Motor neuron (in vitro differentiated cells): ENCODE measurements at regions not wholly inside any gene's neighbourhood (a gene's known extent, or its start where the extent isn't known, plus 50 kb on each side); places are given as distances from the start of the nearest gene placed in this dataset.
A peak's percentile ranks its signal among the peaks of the same experiment; 100 is the strongest.
"Not testable (repeated sequence)": the region's sequence is repeated elsewhere in the genome, so short reads cannot be mapped to it uniquely, and the experiment has no call there.

Source experiments
- ATAC-seq, 8 experiments: fragments of 200-7000 bp; cut with Tn5 transposase; replicated peaks in 6 of 8; 2 replicates each; pipeline ENCODE4 v1.8.0; 2021; ENCODE audit warnings: mild to moderate bottlenecking in 8 of 8, moderate library complexity in 8 of 8
- H3K27ac ChIP-seq, 2 donors: fragments of 250-450 bp; sonication (Bioruptor Pico); 2 replicates each; pipeline ENCODE4 v1.9.0; 2021; ENCODE audit warnings: antibody characterized with exemption in 2 of 2, mild to moderate bottlenecking in 2 of 2, moderate library complexity in 1 of 2
- H3K4me1 ChIP-seq, 2 donors: fragments of 250-450 bp; sonication (Bioruptor Pico); replicated peaks in 1 of 2; 2 replicates each; pipeline ENCODE4 v1.6.1; 2021; ENCODE audit warnings: antibody characterized with exemption in 2 of 2, mild to moderate bottlenecking in 2 of 2, moderate library complexity in 1 of 2
- H3K4me3 ChIP-seq, 5 donors: fragments of 250-450 bp; sonication (Bioruptor Pico); 2 replicates each; pipeline ENCODE4 v1.9.0; 2021; ENCODE audit warnings: antibody characterized with exemption in 5 of 5, mild to moderate bottlenecking in 5 of 5, moderate library complexity in 4 of 5
- WGBS, 10 experiments: fragments of 450-650 bp; shearing (Covaris generic); methylation state at CpG; one replicate each; pipeline ENCODE4 v1.0.0; 2022; 5-methylcytosine and 5-hydroxymethylcytosine counted together
- in situ Hi-C, 9 experiments: fragments of 400-800 bp; cut with MboI; loops; one replicate each; pipeline ENCODE4 v1.15.0; 2021; ENCODE audit warnings: low sequenced_read_pairs in 9 of 9, low pct_unique_long_range_greater_than_20kb in 2 of 9; ENCODE audit not compliant: unreplicated experiment in 9 of 9

GRCh38 chr16:29232160-29232705, 174.3 kb downstream of the NPIPB11 start:
- H3K4me1 ChIP-seq, H3K4me3 ChIP-seq, ATAC-seq, H3K27ac ChIP-seq, in situ Hi-C loops: not testable (repeated sequence)
- WGBS, 10 experiments, result 80 to 100% (median 86%) methylated on average over 1 to 7 of the region's 10 CpGs; no CpG with 5 or more reads in 4 of the 10 experiments

- ATAC-seq, result peak in 2 of 8 experiments; percentile 33 to 39
- Histone ChIP-seq H3K27ac (no peak overlapping the region), H3K4me3 (no peak overlapping the region), H3K4me1 (peaks cover 0 to 4% of the 10 kb centered on the region in 2 donors)
- no CpG with 5 or more reads among the region's 18 CpGs for WGBS, 10 experiments
- in situ Hi-C loops, result no loop called here
Measured at GRCh38 chr16:29231244-29231643, 175.3 kb downstream of the NPIPB11 start.

- Histone ChIP-seq H3K27ac (no peak overlapping the region), H3K4me1 (peaks cover 0 to 4% of the 10 kb centered on the region in 2 donors), H3K4me3 (no peak overlapping the region)
- 60 to 73% methylated on average over 2 to 4 of the region's 22 CpGs; no CpG with 5 or more reads in 8 of the 10 experiments for WGBS, 10 experiments
- peak in 5 of 8 experiments; percentile 12 to 84 (median 42) for ATAC-seq
- in situ Hi-C loops, result no loop called here
Measured at GRCh38 chr16:29230671-29231096, 175.8 kb downstream of the NPIPB11 start.

GRCh38 chr16:29230006-29230668, 176.4 kb downstream of the NPIPB11 start:
- ATAC-seq, H3K4me1 ChIP-seq, H3K27ac ChIP-seq, in situ Hi-C loops, H3K4me3 ChIP-seq: not testable (repeated sequence)
- WGBS, 10 experiments, result 80% methylated on average over 4 of the region's 21 CpGs; no CpG with 5 or more reads in 9 of the 10 experiments

GRCh38 chr16:29229616-29230005, 176.9 kb downstream of the NPIPB11 start:
- WGBS, 10 experiments, result 33 to 100% (median 80%) methylated on average over 1 to 2 of the region's 8 CpGs; no CpG with 5 or more reads in 7 of the 10 experiments
- ATAC-seq, H3K4me1 ChIP-seq, H3K27ac ChIP-seq, in situ Hi-C loops, H3K4me3 ChIP-seq: not testable (repeated sequence)

GRCh38 chr16:29228664-29229611, 177.6 kb downstream of the NPIPB11 start:
- H3K4me3 ChIP-seq, ATAC-seq, H3K27ac ChIP-seq, in situ Hi-C loops, H3K4me1 ChIP-seq: not testable (repeated sequence)
- WGBS, 10 experiments, result 100% methylated on average over 2 of the region's 29 CpGs; no CpG with 5 or more reads in 8 of the 10 experiments

GRCh38 chr16:29227751-29228663, 178.5 kb downstream of the NPIPB11 start:
- H3K4me3 ChIP-seq, in situ Hi-C loops, H3K27ac ChIP-seq, H3K4me1 ChIP-seq: not testable (repeated sequence)
- 63 to 100% (median 82%) methylated on average over 1 to 4 of the region's 20 CpGs; no CpG with 5 or more reads in 2 of the 10 experiments for whole genome bisulfite sequencing, 10 experiments
- ATAC-seq, result peak; percentile 89 to 99 (median 98)

- Histone ChIP-seq H3K27ac (no peak overlapping the region), H3K4me1 (peaks cover 0 to 4% of the 10 kb centered on the region in 2 donors), H3K4me3 (no peak overlapping the region)
- whole genome bisulfite sequencing, 10 experiments, result no CpG with 5 or more reads among the region's 13 CpGs
- no peak for ATAC-seq
- in situ Hi-C loops, result no loop called here
Measured at GRCh38 chr16:29226782-29227181, 179.7 kb downstream of the NPIPB11 start.

- H3K4me1 ChIP-seq, in situ Hi-C loops, H3K4me3 ChIP-seq, ATAC-seq, H3K27ac ChIP-seq: not testable (repeated sequence)
- no CpG with 5 or more reads among the region's 4 CpGs for WGBS, 10 experiments
Measured at GRCh38 chr16:29224675-29225074, 181.8 kb downstream of the NPIPB11 start.

- WGBS, 10 experiments, result no CpG with 5 or more reads among the region's 7 CpGs
Measured at GRCh38 chr16:29222615-29223014, 183.9 kb downstream of the NPIPB11 start.

GRCh38 chr16:29222008-29222407, 184.5 kb downstream of the NPIPB11 start:
- H3K4me3 ChIP-seq, H3K27ac ChIP-seq, H3K4me1 ChIP-seq, in situ Hi-C loops: not testable (repeated sequence)
- WGBS, 10 experiments, result no CpG with 5 or more reads among the region's 8 CpGs
- ATAC-seq, result peak in 1 of 8 experiments; percentile 8

More at GRCh38 chr16:29222615-29223014, 183.9 kb downstream of the NPIPB11 start:
- H3K4me3 ChIP-seq, in situ Hi-C loops, H3K4me1 ChIP-seq, ATAC-seq, H3K27ac ChIP-seq: not testable (repeated sequence)

- H3K27ac ChIP-seq, H3K4me1 ChIP-seq, in situ Hi-C loops, H3K4me3 ChIP-seq: not testable (repeated sequence)
- ATAC-seq, result peak in 2 of 8 experiments; percentile 16 to 38
- WGBS, 10 experiments, result 0 to 89% (median 58%) methylated on average over 1 to 7 of the region's 10 CpGs; no CpG with 5 or more reads in 1 of the 10 experiments
Measured at GRCh38 chr16:29221281-29221955, 185.1 kb downstream of the NPIPB11 start.
